K562 (cell line): ENCODE measurements at regions not wholly inside any gene's neighbourhood (a gene's known extent, or its start where the extent isn't known, plus 50 kb on each side); places are given as distances from the start of the nearest gene placed in this dataset.

ENCODE experiments used
- ATAC-seq: fragments of 200-7000 bp; cut with Tn5 transposase; 3 replicates; pipeline ENCODE4 v1.9.1; 2020; ENCODE audit warnings: moderate library complexity
- BruUV-seq: library from RNA; stranded (reverse); fragments of 400-500 nt; replicated peaks from 2 replicates; lab custom pipeline; 2021; lab: Mats Ljungman, UMichigan
- CTCF ChIA-PET: fragments of 300-600 bp; formaldehyde crosslinking; extraction: SDS; loops from one replicate; lab custom pipeline; 2021; ENCODE audit warnings: low intra/inter-chr PET ratio; lab: Yijun Ruan, JAX
- POLR2A ChIA-PET: fragments of 300-600, 350-650 bp; sonication (Branson Sonifier 250); formaldehyde crosslinking; extraction: SDS; loops from one replicate; lab custom pipeline; 2021; ENCODE audit warnings: antibody characterized with exemption, inconsistent platforms; lab: Yijun Ruan, JAX
- DNase-seq, 4 experiments: peaks; one replicate each; pipeline versions ENCODE4 v3.0.0 to v3.0.0-alpha.2; 2011 to 2018; ENCODE audit warnings: low spot score in 3 of 4, mixed read lengths in 3 of 4; ENCODE audit errors: extremely low read depth in 1 of 4
- FAIRE-seq: peaks from 2 replicates; lab custom pipeline; 2011; peaks lifted over from hg19 to GRCh38; lab: Jason Lieb, UNC
- H2AFZ ChIP-seq: 2 replicates; pipeline ENCODE4 v1.6.0; 2011; ENCODE audit warnings: low read depth, low read length, control low read depth, inconsistent platforms
- H3K27ac ChIP-seq: fragments of 200-600 bp; 3 replicates; pipeline ENCODE4 v1.8.0; 2011; ENCODE audit warnings: low read depth, mild to moderate bottlenecking, control low read depth, inconsistent platforms, low read length, moderate library complexity, mixed read lengths; ENCODE audit errors: extremely low read depth
- H3K27me3 ChIP-seq, 2 experiments: fragments of 300-600 bp in 1 of 2; 2 replicates in 1 of 2; 3 replicates in 1 of 2; pipeline versions ENCODE4 v1.6.0 to v1.8.0; 2011; ENCODE audit warnings: inconsistent platforms in 2 of 2, low read length in 2 of 2, mild to moderate bottlenecking in 1 of 2, mixed read lengths in 1 of 2, moderate library complexity in 1 of 2; ENCODE audit not compliant: control insufficient read depth in 2 of 2, insufficient read depth in 2 of 2
- H3K36me3 ChIP-seq: fragments of 300-600 bp; 3 replicates; pipeline ENCODE4 v1.8.0; 2011; ENCODE audit warnings: mild to moderate bottlenecking, low read length, inconsistent platforms; ENCODE audit not compliant: control insufficient read depth, insufficient read depth
- H3K4me1 ChIP-seq, 2 experiments: fragments of 200-600 bp in 1 of 2; replicated peaks in 1 of 2; 2 replicates in 1 of 2; 3 replicates in 1 of 2; pipeline versions ENCODE4 v1.5.1 to v1.8.0; 2011; ENCODE audit warnings: inconsistent platforms in 2 of 2, low read length in 2 of 2, mild to moderate bottlenecking in 1 of 2, mixed read lengths in 1 of 2, moderate library complexity in 1 of 2; ENCODE audit not compliant: control insufficient read depth in 2 of 2, insufficient read depth in 2 of 2
- H3K4me2 ChIP-seq: 2 replicates; pipeline ENCODE4 v1.6.1; 2011; ENCODE audit warnings: low read length, control low read depth, inconsistent platforms, mixed read lengths; ENCODE audit not compliant: insufficient read depth
- H3K4me3 ChIP-seq: fragments of 200-600 bp; sonication (generic), shearing (Covaris generic); 2 replicates; pipeline ENCODE4 v1.5.1; 2016; ENCODE audit warnings: control low read depth, inconsistent platforms
- H3K79me2 ChIP-seq: fragments of 200-600 bp; 3 replicates; pipeline ENCODE4 v1.8.0; 2011; ENCODE audit warnings: low read length, inconsistent platforms; ENCODE audit not compliant: control insufficient read depth, insufficient read depth
- H3K9ac ChIP-seq, 2 experiments: 2 replicates each; pipeline versions ENCODE4 v1.6.0 to v1.6.1; 2011; ENCODE audit warnings: low read depth in 2 of 2, low read length in 2 of 2, control low read depth in 1 of 2, inconsistent platforms in 1 of 2, mild to moderate bottlenecking in 1 of 2, mixed read lengths in 1 of 2; ENCODE audit not compliant: insufficient read depth in 1 of 2
- H3K9me1 ChIP-seq: one replicate; pipeline ENCODE4 v1.6.0; 2011; ENCODE audit warnings: inconsistent platforms, mild to moderate bottlenecking, low read length, moderate library complexity; ENCODE audit not compliant: control insufficient read depth, insufficient read depth
- H3K9me3 ChIP-seq: replicated peaks from 2 replicates; pipeline ENCODE4 v1.5.1; 2011; ENCODE audit warnings: low read depth, low read length, inconsistent platforms; ENCODE audit not compliant: control insufficient read depth, insufficient read depth
- H4K20me1 ChIP-seq: replicated peaks from 2 replicates; pipeline ENCODE4 v1.6.1; 2011; ENCODE audit warnings: low read length, inconsistent platforms, mixed read lengths; ENCODE audit not compliant: control insufficient read depth, insufficient read depth
- EGR1 ChIP-seq: fragments of 450-650 bp; conservative IDR thresholded peaks from 2 replicates; pipeline ENCODE4 v1.6.1; 2017; ENCODE audit warnings: mild to moderate bottlenecking
- ELF2 ChIP-seq: fragments of 250-450 bp; sonication (Bioruptor Pico); IDR thresholded peaks from 2 replicates; pipeline ENCODE4 v1.5.0; 2021; ENCODE audit warnings: mild to moderate bottlenecking
- MAFG ChIP-seq: fragments of 450-650 bp; conservative IDR thresholded peaks from 2 replicates; pipeline ENCODE4 v1.6.1; 2016; ENCODE audit warnings: missing genetic modification characterization, missing compliant biosample characterization
- MEF2D ChIP-seq: conservative IDR thresholded peaks from 2 replicates; pipeline ENCODE4 v1.6.1; 2016; ENCODE audit warnings: low read depth, missing genetic modification characterization, missing compliant biosample characterization
- PHF8 ChIP-seq: fragments of 200-600 bp; sonication (generic); IDR thresholded peaks from 2 replicates; pipeline ENCODE4 v1.6.1; 2012; ENCODE audit warnings: mixed run types, mild to moderate bottlenecking, inconsistent platforms, low read length, moderate library complexity, borderline replicate concordance
- ZSCAN32 ChIP-seq: fragments of 450-650 bp; formaldehyde crosslinking; IDR thresholded peaks from 2 replicates; pipeline ENCODE4 v1.4.0; 2020; ENCODE audit warnings: mild to moderate bottlenecking, moderate library complexity
- WGBS: fragments of 100-300 bp; shearing (Covaris generic); methylation state at CpG from one replicate; pipeline ENCODE4 v1.1.6; 2016; ENCODE audit warnings: low coverage, mixed read lengths; ENCODE audit not compliant: insufficient coverage; ENCODE audit errors: missing lambda C conversion rate; 5-methylcytosine and 5-hydroxymethylcytosine counted together
- in situ Hi-C: fragments of 300-500 bp; cut with MboI; formaldehyde crosslinking; loops from 4 replicates; pipeline ENCODE4 v1.15.0; 2018; ENCODE audit warnings: inconsistent platforms, mixed read lengths
- intact Hi-C: fragments of 100-400 bp; cut with micrococcal nuclease; formaldehyde crosslinking; loops from 2 replicates; pipeline ENCODE4 v1.14.2; 2022

DNA sequence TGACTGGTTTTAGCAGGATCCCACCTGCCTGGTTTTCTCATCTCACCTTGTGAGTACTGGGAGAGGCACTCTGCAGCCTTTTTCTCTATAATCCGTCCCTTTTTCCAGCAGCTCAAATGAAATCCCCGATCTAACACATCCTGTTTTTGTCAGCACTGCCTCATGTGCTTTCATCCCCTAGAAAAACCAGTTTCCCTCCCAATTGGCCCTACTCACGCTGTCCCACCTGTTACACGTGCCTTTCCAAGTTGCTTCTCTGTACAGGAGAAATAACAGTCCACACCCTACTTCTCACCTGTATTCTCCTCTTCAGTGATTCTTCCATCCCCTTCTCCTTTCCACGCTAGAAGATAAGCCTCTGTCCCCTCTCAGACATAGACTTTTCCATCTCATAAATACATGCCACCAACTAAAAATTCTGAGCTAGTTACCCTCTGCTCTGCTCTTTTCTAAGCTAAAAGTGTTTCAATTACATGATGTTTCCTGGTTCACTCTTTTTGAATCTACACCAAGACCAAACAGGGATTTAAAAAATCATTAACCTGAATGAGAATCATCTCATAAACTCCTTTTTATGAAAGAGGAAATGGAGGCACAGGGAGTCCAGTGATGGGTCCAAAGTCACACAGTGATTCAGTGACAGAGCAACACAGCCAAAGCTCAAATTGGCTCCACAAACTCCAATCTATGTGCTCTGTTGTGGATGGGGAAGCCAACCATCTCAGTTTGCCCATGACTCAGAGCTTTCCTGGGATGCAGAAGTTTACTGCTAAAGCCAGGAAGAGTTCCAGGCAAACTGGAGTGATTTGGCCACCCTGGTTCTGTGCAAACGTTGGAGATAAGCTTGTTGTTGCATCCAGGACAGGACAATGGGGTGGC lies 240.0 kb upstream of the TMEM132C start:
- no peaks in the 10 kb centered on the region for H3K27me3 ChIP-seq
- no peak overlapping the region for H2AFZ ChIP-seq
- ChIA-PET CTCF (no interaction called here), POLR2A (no interaction called here)
- 2% methylated on average over 6 of the region's 6 CpGs for WGBS
- ATAC-seq (no peak), DNase-seq (no peak), FAIRE-seq (no peak)
- no TSS peak for BruUV-seq
- no peak for TF ChIP-seq MAFG (tag)
- TF ChIP-seq MEF2D: no peak
- no peak for TF ChIP-seq EGR1
- TF ChIP-seq ZSCAN32 (CRISPR knock-in tag): no peak
- no peak for TF ChIP-seq PHF8
- TF ChIP-seq ELF2 (CRISPR knock-in tag): no peak
- no peaks in the 10 kb centered on the region for H3K36me3 ChIP-seq
- no peak overlapping the region for H3K9ac ChIP-seq
- H3K9me3 ChIP-seq: no peaks in the 10 kb centered on the region; the same call in 1 of the 2 replicates
- in situ Hi-C loops: no loop called here
- intact Hi-C loops: no loop called here
- no peak overlapping the region for H3K4me2 ChIP-seq
- no peaks in the 10 kb centered on the region for H3K4me1 ChIP-seq
- H3K79me2 ChIP-seq: no peaks in the 10 kb centered on the region
- no peak overlapping the region for H3K27ac ChIP-seq
- H4K20me1 ChIP-seq: no peaks in the 10 kb centered on the region
- no peak overlapping the region for H3K4me3 ChIP-seq
- no peaks in the 10 kb centered on the region for H3K9me1 ChIP-seq
